ENCODE measurements at regions not wholly inside any gene's neighbourhood (a gene's known extent, or its start where the extent isn't known, plus 50 kb on each side); places are given as distances from the start of the nearest gene placed in this dataset.

- no peaks in the 10 kb centered on the region for H3F3A ChIP-seq (replicated peaks; ENCODE audit: low read depth)
- H3K27me3 ChIP-seq (ENCODE audit: insufficient read depth) = no peaks in the 10 kb centered on the region
- no peaks in the 10 kb centered on the region for H3K36me3 ChIP-seq (ENCODE audit: insufficient read depth)
- ATAC-seq (no peak; the same call in 2 of the 3 replicates), DNase-seq (ENCODE audit: low spot score) (no peak)
- no peaks in the 10 kb centered on the region for H4K20me1 ChIP-seq (replicated peaks; ENCODE audit: insufficient read depth)
- Mint-ChIP-seq H3K4me3 (no peak overlapping the region), H3K27ac (no peak overlapping the region), H3K36me3 (ENCODE audit: low read depth) (no peaks in the 10 kb centered on the region), H3K9me3 (no peaks in the 10 kb centered on the region), H3K4me1 (peaks cover 6% of the 10 kb centered on the region; the same call in 2 of the 3 replicates), H3K27me3 (ENCODE audit: insufficient read depth, low read depth, poor library complexity) (no peaks in the 10 kb centered on the region)
- H3K4me2 ChIP-seq = no peak overlapping the region
- H3K4me1 ChIP-seq (ENCODE audit: insufficient read depth) = peaks cover 7% of the 10 kb centered on the region; the same call in 1 of the 2 replicates
- TF ChIP-seq CTCF (conservative IDR thresholded peaks at IDR 0.05; ENCODE audit: low read depth in 2 of 2) (0 out of 4 replicates have a peak, but pooled peaks of 1 of the 2 experiments have one; percentile 2), CREB1 (CRISPR knock-in tag; IDR thresholded peaks at IDR 0.05; ENCODE audit: low read depth) (no peak)
- H3K79me2 ChIP-seq (replicated peaks; ENCODE audit: insufficient read depth) = no peaks in the 10 kb centered on the region
- no peak overlapping the region for H3K27ac ChIP-seq (ENCODE audit: low read depth)
- H3K4me3 ChIP-seq = no peak overlapping the region
- H3K9me2 ChIP-seq (ENCODE audit: insufficient read depth) = no peaks in the 10 kb centered on the region
- H2AFZ ChIP-seq = no peak overlapping the region; the same call in 1 of the 2 replicates
Observed at GRCh38 chr13:104854007-104854406, 1681.5 kb downstream of the EFNB2 start.

- H3K36me3 ChIP-seq (ENCODE audit: insufficient read depth) = no peaks in the 10 kb centered on the region
- TF ChIP-seq REST (IDR thresholded peaks at IDR 0.05; ENCODE audit: unreplicated experiment) (no peak), CTCF (conservative IDR thresholded peaks at IDR 0.05; ENCODE audit: low read depth in 2 of 2) (no peak), ZNF114 (CRISPR knock-in tag; IDR thresholded peaks at IDR 0.05) (no peak), EZH2phosphoT487 (IDR thresholded peaks at IDR 0.05; ENCODE audit: unreplicated experiment) (no peak), STAT1 (IDR thresholded peaks at IDR 0.05; ENCODE audit: unreplicated experiment) (no peak), NANOG (IDR thresholded peaks at IDR 0.05; ENCODE audit: borderline replicate concordance) (no peak), CREB1 (CRISPR knock-in tag; IDR thresholded peaks at IDR 0.05; ENCODE audit: low read depth) (no peak), JUNB (IDR thresholded peaks at IDR 0.05; ENCODE audit: unreplicated experiment) (no peak)
Observed at GRCh38 chr13:104847922-104848321, 1687.5 kb downstream of the EFNB2 start.

More at GRCh38 chr13:104847922-104848321, 1687.5 kb downstream of the EFNB2 start:
- no peak for DNase-seq (ENCODE audit: low spot score)
- ATAC-seq = no peak
- no peaks in the 10 kb centered on the region for H3K79me2 ChIP-seq (replicated peaks; ENCODE audit: insufficient read depth)
- 0 out of 2 replicates have a peak, but pooled peaks cover 4% of the 10 kb centered on the region for H3K9me2 ChIP-seq (ENCODE audit: insufficient read depth)
- no peak overlapping the region for H3K27ac ChIP-seq (ENCODE audit: low read depth)
- Mint-ChIP-seq H3K4me1 (peaks cover 10% of the 10 kb centered on the region), H3K4me3 (no peak overlapping the region), H3K27ac (no peak overlapping the region), H3K9me3 (no peaks in the 10 kb centered on the region), H3K27me3 (ENCODE audit: insufficient read depth, low read depth, poor library complexity) (no peaks in the 10 kb centered on the region), H3K36me3 (ENCODE audit: low read depth) (no peaks in the 10 kb centered on the region)
- H3K4me1 ChIP-seq (ENCODE audit: insufficient read depth) = peaks cover 7% of the 10 kb centered on the region; the same call in 1 of the 2 replicates
- 0 out of 2 replicates have a peak overlapping the region, but pooled peaks have one; percentile 9 for H2AFZ ChIP-seq
- H3K4me2 ChIP-seq = no peak overlapping the region
- H3F3A ChIP-seq (replicated peaks; ENCODE audit: low read depth) = no peaks in the 10 kb centered on the region
- no peak overlapping the region for H3K4me3 ChIP-seq
- no peaks in the 10 kb centered on the region for H4K20me1 ChIP-seq (replicated peaks; ENCODE audit: insufficient read depth)
- no peaks in the 10 kb centered on the region for H3K27me3 ChIP-seq (ENCODE audit: insufficient read depth)

Data from GM23338 (cell line).